ENCODE measurements at regions not wholly inside any gene's neighbourhood (a gene's known extent, or its start where the extent isn't known, plus 50 kb on each side); places are given as distances from the start of the nearest gene placed in this dataset.
A peak's percentile ranks its signal among the peaks of the same experiment; 100 is the strongest.
"Not testable (repeated sequence)": the region's sequence is repeated elsewhere in the genome, so short reads cannot be mapped to it uniquely, and the experiment has no call there.

DNA sequence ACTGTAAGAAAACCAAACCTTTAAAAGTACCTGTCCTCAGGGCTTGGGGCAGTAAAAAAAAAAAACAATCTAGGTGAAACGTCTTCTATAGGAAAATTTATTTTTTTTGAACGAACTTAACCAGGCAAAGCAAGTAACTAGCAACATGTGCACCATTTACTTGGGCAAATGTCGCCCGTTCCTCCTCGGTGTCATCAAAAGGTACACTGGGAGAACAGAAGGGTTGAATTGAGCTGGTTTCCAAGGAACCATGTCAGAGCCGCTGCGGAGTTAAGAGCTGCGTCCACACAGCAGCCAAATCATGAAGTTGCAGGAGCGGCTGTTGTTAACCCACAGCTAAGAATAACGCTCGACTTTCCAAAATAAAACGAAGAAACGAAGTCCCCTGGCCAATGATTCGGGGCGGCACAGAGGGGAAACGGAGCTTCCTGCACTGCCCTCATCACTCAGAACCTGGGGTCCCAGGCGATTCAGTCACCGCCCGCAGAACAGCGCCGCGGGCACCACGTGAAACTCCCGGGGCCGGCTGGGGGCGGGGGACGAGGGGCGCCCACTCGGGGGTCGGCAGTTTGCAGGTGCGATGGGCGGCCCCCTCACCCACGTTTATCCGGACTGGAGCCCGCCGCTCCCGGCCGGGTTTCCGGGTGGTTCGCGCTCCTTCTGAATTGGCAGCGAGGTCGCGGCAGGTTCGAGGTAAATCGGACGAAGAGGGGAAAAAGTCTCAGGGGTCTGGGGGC is 53.6 kb upstream of the PLGLB1 start:
- H3K27me3 ChIP-seq (replicated peaks; ENCODE audit: insufficient read depth); ATAC-seq (ENCODE audit: insufficient number of reproducible peaks, low FRiP score, low read depth); H3K9me3 ChIP-seq; H3K4me1 ChIP-seq (ENCODE audit: control insufficient read depth in 1 of 2, low read depth in 2 of 2); H3K36me3 ChIP-seq; DNase-seq (ENCODE audit: low spot score): not testable (repeated sequence)
- Histone ChIP-seq H3K27ac (peak overlapping the region; percentile 94 to 95), H3K4me3 (peak overlapping the region; percentile 86)

DNA sequence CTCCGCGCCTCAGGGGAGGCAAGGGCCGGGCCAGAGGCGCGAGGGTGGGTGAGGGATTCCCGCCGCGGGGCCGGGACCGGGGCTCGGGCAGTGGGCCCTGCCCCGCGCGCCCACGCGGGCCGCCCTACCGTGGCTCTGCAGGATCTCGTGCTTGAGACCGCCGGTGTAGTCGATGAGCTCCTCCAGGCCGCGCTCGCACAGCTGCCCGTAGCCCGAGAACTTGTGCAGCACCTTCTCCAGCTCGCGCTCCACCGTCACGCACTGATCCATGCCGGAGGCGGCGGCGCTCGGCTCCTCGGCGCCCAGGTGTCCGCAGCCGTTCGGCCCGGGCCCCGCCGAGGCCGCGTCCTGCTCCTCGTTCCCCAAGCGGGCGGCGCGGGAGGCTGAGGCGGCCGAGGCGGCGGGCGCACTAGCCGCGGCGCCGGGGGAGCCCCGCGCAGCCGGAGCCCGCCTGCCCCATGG is 54.2 kb upstream of the PLGLB1 start:
- not testable (repeated sequence) for H3K9me3 ChIP-seq; H3K4me1 ChIP-seq (ENCODE audit: control insufficient read depth in 1 of 2, low read depth in 2 of 2); H3K27me3 ChIP-seq (replicated peaks; ENCODE audit: insufficient read depth); DNase-seq (ENCODE audit: low spot score); H3K36me3 ChIP-seq
- ATAC-seq (ENCODE audit: insufficient number of reproducible peaks, low FRiP score, low read depth) = peak; percentile 15
- Histone ChIP-seq H3K4me3 (peak overlapping the region; percentile 86), H3K27ac (peak overlapping the region; percentile 94 to 95)

DNA sequence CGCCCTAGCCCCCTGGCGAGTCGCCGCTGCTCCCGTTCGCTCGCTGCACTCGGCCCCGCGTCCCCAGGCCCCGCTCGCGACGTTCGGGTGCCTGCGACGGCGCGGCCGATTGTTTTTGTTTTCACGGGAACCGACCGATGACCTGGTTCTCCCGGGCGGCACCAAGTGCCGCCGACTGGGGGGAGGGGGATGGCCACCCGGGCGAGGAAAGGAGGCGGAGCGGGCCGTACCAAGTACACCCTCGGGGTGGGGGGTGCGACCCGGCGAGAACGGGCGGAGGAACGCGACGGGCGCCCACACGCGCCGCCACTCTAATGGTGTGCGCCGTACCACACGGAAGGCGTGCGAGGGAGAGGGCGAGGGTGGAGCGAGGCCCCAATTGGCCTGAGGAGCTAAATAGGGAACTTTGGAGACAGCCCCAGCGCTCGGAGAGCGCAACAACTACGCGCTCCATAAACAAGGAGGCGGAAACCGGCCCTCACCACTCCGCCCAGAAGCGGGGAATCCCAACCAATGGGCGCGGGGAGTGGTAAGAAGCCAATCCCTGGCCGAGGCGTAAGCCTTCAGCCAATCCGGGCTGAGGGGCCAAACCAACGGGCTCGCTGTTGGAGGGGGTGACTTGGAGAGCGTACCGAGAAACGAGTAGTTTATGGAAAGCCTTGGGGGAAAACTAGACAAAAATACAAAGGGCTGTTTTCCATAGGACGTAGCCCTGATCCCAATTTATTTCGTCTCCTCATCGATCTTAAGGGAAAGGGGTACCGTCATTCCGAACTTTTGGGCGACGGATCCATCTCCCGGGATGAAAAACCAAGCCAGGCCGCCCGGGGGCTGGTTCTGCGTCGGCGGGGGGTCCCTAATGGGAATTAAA is 54.8 kb upstream of the PLGLB1 start:
- H3K36me3 ChIP-seq; H3K27me3 ChIP-seq (replicated peaks; ENCODE audit: insufficient read depth); H3K9me3 ChIP-seq; H3K4me1 ChIP-seq (ENCODE audit: control insufficient read depth in 1 of 2, low read depth in 2 of 2): not testable (repeated sequence)
- H3K4me3 ChIP-seq = peak overlapping the region; percentile 86
- ATAC-seq (ENCODE audit: insufficient number of reproducible peaks, low FRiP score, low read depth) = peak; percentile 98
- peak; percentile 65 for DNase-seq (ENCODE audit: low spot score)
- peak overlapping the region; percentile 94 to 95 for H3K27ac ChIP-seq

DNA sequence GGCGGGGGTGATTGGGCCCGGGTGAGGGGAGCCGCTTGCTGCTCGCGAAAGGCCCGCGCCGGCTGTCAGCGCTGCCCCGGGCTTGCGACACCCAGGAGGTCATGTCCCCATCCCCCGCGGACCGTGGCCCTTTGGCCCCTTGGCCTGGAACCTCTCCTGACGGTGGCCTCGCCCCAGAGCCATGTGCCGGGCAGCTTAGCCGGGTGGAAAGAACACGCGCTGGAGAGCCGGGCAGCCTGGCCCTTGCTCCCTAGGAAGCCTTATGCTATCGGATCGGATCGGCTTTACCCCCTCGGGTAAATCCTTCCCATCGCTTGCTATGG is 55.4 kb upstream of the PLGLB1 start:
- not testable (repeated sequence) for H3K36me3 ChIP-seq; H3K4me1 ChIP-seq (ENCODE audit: control insufficient read depth in 1 of 2, low read depth in 2 of 2); H3K27me3 ChIP-seq (replicated peaks; ENCODE audit: insufficient read depth); H3K9me3 ChIP-seq; DNase-seq (ENCODE audit: low spot score)
- Histone ChIP-seq H3K4me3 (peak overlapping the region; percentile 86), H3K27ac (peak overlapping the region; percentile 94 to 95)
- ATAC-seq (ENCODE audit: insufficient number of reproducible peaks, low FRiP score, low read depth) = peak; percentile 22

GRCh38 chr2:87081727-87082126 is 60.1 kb upstream of the PLGLB1 start:
- not testable (repeated sequence) for ATAC-seq (ENCODE audit: insufficient number of reproducible peaks, low FRiP score, low read depth); H3K27me3 ChIP-seq (replicated peaks; ENCODE audit: insufficient read depth); DNase-seq (ENCODE audit: low spot score); H3K4me1 ChIP-seq (ENCODE audit: control insufficient read depth in 1 of 2, low read depth in 2 of 2); H3K36me3 ChIP-seq; H3K4me3 ChIP-seq; H3K9me3 ChIP-seq; H3K27ac ChIP-seq

DNA sequence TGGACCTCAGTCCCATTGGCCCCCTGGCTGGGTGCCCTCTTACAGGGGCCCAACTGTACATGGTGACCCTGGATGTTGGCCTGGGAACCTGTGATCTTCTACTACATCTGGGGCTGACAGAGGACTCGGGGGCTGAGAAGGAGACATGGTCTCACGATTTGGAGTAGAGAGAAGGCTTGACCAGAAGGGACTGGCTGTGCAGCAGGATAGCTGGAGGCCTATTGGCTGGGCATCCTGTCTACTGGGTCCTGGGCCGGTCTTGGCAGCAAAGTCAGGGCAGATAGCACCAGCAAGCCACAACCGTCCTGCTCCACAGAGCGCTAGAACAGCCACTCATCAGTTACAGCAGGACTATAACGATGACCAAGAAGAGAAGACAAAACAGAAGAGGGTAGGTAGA is 66.4 kb upstream of the PLGLB1 start:
- H3K36me3 ChIP-seq; H3K27me3 ChIP-seq (replicated peaks; ENCODE audit: insufficient read depth); H3K4me3 ChIP-seq; H3K4me1 ChIP-seq (ENCODE audit: control insufficient read depth in 1 of 2, low read depth in 2 of 2); ATAC-seq (ENCODE audit: insufficient number of reproducible peaks, low FRiP score, low read depth); H3K9me3 ChIP-seq; DNase-seq (ENCODE audit: low spot score); H3K27ac ChIP-seq: not testable (repeated sequence)

GRCh38 chr2:87089401-87089800 is 67.8 kb upstream of the PLGLB1 start:
- not testable (repeated sequence) for H3K27me3 ChIP-seq (replicated peaks; ENCODE audit: insufficient read depth); H3K27ac ChIP-seq; H3K4me3 ChIP-seq; H3K4me1 ChIP-seq (ENCODE audit: control insufficient read depth in 1 of 2, low read depth in 2 of 2); DNase-seq (ENCODE audit: low spot score); H3K9me3 ChIP-seq; ATAC-seq (ENCODE audit: insufficient number of reproducible peaks, low FRiP score, low read depth); H3K36me3 ChIP-seq

GRCh38 chr2:87093252-87093651 is 71.6 kb upstream of the PLGLB1 start:
- H3K36me3 ChIP-seq; DNase-seq (ENCODE audit: low spot score); H3K4me3 ChIP-seq; H3K27me3 ChIP-seq (replicated peaks; ENCODE audit: insufficient read depth); ATAC-seq (ENCODE audit: insufficient number of reproducible peaks, low FRiP score, low read depth); H3K27ac ChIP-seq; H3K4me1 ChIP-seq (ENCODE audit: control insufficient read depth in 1 of 2, low read depth in 2 of 2); H3K9me3 ChIP-seq: not testable (repeated sequence)

GRCh38 chr2:87093937-87094529 is 72.4 kb upstream of the PLGLB1 start:
- not testable (repeated sequence) for H3K4me1 ChIP-seq (ENCODE audit: control insufficient read depth in 1 of 2, low read depth in 2 of 2); DNase-seq (ENCODE audit: low spot score); H3K27ac ChIP-seq; H3K36me3 ChIP-seq; H3K27me3 ChIP-seq (replicated peaks; ENCODE audit: insufficient read depth); H3K4me3 ChIP-seq; ATAC-seq (ENCODE audit: insufficient number of reproducible peaks, low FRiP score, low read depth); H3K9me3 ChIP-seq

DNA sequence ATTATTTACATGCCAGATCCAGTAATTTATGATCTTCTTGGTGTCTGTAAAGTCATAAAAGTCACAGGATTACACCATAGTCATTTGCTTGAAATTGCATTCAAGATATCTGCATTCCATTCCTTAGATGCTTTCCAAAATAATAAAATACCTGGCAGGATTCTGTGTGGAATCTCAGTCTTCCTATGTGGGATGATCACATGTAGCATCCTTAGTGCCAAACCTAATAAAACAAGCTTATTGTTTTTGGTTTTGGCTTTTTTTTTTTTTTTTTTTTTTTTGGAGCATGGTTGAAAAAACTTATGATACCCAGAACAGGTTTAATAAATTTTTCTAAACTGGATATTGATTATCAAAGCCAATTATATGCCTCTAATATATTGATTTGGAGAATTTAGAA is 74.2 kb upstream of the PLGLB1 start:
- H3K9me3 ChIP-seq; H3K4me1 ChIP-seq (ENCODE audit: control insufficient read depth in 1 of 2, low read depth in 2 of 2); H3K27ac ChIP-seq; DNase-seq (ENCODE audit: low spot score); H3K4me3 ChIP-seq; H3K36me3 ChIP-seq; H3K27me3 ChIP-seq (replicated peaks; ENCODE audit: insufficient read depth); ATAC-seq (ENCODE audit: insufficient number of reproducible peaks, low FRiP score, low read depth): not testable (repeated sequence)

DNA sequence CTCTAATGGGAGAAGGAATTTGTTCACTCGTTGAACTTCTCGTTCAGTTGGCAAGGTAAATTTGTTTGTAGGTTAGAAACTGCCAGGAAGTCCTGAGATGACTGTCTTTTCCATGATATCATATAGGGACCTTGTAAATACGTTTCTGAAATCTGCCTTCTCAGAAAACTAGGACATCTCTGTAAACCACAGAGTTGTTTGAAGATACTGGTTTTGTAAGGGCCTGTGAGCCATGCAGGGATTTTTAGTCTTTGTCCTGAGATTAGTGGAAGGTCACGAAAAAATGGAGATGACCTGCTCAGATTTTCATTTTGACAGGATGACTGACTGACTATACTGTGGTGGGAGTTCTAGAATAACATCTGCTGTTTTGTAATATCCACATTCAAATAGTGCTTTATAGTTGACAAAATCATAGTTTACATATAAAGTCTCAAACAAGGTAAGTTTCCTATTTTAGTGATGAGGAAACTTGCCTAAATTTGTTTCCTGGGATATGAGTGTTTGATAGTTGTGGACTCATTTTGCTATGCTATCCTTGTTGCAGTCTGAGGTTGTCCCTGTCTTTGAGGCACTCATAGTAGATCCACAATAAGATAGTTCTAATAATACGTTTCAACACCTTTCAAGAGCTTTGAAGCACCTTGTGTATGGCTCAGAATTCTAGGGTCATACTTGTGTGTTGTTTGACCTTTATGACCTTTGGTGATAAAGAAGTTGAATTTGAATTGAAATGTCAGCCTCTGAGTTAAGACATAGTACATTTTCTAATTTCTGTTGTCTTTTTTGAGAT is 107.3 kb upstream of the PLGLB1 start:
- not testable (repeated sequence) for H3K4me1 ChIP-seq (ENCODE audit: control insufficient read depth in 1 of 2, low read depth in 2 of 2); H3K4me3 ChIP-seq; H3K9me3 ChIP-seq; H3K36me3 ChIP-seq; H3K27ac ChIP-seq; H3K27me3 ChIP-seq (replicated peaks; ENCODE audit: insufficient read depth); DNase-seq (ENCODE audit: low spot score); ATAC-seq (ENCODE audit: insufficient number of reproducible peaks, low FRiP score, low read depth)

DNA sequence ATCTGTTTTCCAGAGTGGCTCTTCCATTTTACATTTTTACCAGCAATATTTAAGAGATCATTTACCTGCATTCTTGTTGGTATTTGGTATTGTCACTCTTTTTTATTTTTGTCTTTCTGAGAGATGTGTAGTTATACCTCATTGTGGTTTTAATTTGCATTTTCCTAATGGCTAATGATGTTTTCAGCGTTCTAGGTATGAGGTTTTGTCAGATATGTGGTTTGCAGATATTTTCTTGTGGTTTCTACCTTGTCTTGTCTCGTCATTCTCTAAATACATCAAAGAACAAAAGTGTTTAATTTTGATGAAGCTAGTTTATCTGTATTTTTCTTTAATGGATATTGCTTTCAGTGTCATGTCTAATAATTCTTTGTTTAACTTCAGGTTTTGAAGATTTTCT is 110.9 kb upstream of the PLGLB1 start:
- H3K27me3 ChIP-seq (replicated peaks; ENCODE audit: insufficient read depth); DNase-seq (ENCODE audit: low spot score); H3K4me1 ChIP-seq (ENCODE audit: control insufficient read depth in 1 of 2, low read depth in 2 of 2); H3K9me3 ChIP-seq; H3K36me3 ChIP-seq; ATAC-seq (ENCODE audit: insufficient number of reproducible peaks, low FRiP score, low read depth); H3K27ac ChIP-seq; H3K4me3 ChIP-seq: not testable (repeated sequence)

Measured in thoracic aorta (tissue), 2 donors.